GM19238 (cell line): ENCODE measurements at regions not wholly inside any gene's neighbourhood (a gene's known extent, or its start where the extent isn't known, plus 50 kb on each side); places are given as distances from the start of the nearest gene placed in this dataset.

ENCODE experiments used
- DNase-seq: peaks from one replicate; pipeline ENCODE4 v3.0.0; 2011; ENCODE audit warnings: low spot score; ENCODE audit not compliant: insufficient read length

GRCh38 chr5:92519811-92520632, 1061.0 kb downstream of the NR2F1-AS1 start:
- DNase-seq, result no peak

DNA sequence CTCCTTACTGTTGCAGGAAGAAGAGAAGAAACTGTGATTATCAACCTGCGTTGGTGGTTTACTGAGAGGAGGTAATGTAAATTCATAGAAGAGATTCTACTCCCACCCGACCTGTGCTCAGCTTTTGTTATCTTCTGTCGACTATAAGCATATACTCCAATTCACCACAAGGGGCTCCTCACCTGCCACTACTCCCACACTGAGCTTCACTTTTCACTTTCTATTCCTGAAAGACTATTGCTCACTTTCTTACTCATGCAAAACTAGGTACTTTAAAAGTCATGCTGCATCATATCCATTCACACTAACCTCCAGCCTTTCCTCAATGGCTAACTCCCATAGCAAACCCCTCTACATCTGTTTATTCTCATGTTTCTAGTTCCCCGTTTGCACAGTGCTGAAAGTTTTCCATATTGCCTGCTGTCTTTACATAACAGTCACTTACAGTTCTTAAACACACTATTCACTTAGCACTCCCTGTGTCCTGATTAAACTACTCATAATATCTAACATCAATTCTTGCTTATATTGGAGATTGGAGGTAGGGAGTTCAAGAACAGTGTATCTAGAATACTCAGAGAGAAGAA, 1062.6 kb downstream of the NR2F1-AS1 start:
- DNase-seq, result peak; percentile 10

DNA sequence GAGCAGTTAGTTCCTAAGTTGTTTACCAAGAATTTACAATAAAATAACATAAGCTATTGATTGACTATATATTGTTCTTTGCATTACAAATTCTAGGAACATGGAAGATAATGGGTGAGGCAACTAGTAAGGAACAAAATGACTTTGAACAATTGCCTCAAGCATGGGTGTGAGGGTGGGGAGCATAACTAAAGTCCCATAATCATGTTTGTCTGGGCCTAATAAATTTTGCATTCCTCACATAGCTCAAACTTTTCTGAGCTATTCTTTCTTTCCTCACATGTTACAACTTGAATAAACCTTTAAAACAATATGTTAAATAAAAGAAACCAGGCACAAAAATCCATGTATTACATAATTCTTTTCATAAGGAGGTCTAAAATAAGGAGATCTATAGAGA, 1066.1 kb downstream of the NR2F1-AS1 start:
- DNase-seq, result no peak

DNA sequence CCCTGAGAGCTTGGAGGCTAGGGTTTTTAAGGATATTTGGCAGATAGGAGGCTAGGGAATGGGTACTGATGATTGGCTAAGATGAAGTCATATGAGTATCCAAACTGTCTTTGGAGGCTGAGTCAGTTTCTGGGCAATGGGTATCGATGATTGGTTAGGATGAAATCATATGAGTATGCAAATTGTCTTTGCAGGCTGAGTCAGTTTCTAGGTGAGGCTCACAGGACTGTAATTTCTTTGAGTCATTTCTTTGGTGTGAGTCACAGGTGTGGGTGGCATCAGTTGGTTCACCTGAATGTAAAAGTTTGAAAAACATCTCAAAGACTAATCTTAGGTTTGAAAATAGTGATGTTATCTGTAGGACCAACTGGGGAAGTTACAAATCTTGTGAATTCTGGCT, 1068.0 kb downstream of the NR2F1-AS1 start:
- no peak for DNase-seq

GRCh38 chr5:92508271-92508670, 1072.7 kb downstream of the NR2F1-AS1 start:
- DNase-seq, result no peak

GRCh38 chr5:92505925-92506324, 1075.1 kb downstream of the NR2F1-AS1 start:
- no peak for DNase-seq

GRCh38 chr5:92505145-92505544, 1075.9 kb downstream of the NR2F1-AS1 start:
- no peak for DNase-seq

DNA sequence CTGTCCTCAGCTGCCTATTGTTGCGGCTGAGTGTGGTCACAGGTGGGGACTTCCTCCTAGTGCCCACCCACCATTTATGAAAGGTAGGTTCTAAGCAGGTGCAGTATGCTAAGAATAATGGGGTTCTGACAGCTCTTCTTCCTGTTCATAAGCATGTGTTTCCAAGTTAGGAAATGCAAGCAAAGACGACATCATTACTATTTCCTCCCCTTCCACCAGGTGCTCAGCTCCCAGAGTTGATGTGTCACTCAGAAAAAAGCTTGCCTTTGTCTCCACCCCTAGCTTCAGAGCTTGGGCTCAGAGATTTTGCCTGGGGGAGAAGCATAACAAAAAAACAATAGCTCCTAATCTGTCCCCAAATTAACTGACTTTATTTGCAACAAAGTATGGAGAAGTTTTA, 1076.7 kb downstream of the NR2F1-AS1 start:
- no peak for DNase-seq

DNA sequence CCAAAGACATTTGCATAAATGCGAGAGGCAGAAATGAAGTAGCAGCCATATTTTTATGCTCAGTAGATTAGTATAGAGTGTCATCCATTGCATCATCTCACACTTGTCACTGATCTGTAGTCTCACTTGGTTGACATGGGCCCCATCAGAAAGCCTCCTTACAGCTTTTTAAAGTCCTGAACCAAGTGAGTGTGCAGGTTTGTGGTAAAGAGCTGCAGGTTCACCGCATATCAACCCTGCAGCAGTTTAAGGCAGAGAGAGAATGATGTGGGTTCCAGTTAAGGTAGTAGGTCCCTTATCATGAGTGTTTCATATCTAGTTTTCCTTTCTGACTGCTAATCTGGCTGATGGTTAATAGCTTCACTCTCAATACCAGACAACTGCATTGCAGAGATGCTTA, 1080.3 kb downstream of the NR2F1-AS1 start:
- no peak for DNase-seq

- DNase-seq, result no peak
Observed at GRCh38 chr5:92496545-92496944, 1084.5 kb downstream of the NR2F1-AS1 start.

DNA sequence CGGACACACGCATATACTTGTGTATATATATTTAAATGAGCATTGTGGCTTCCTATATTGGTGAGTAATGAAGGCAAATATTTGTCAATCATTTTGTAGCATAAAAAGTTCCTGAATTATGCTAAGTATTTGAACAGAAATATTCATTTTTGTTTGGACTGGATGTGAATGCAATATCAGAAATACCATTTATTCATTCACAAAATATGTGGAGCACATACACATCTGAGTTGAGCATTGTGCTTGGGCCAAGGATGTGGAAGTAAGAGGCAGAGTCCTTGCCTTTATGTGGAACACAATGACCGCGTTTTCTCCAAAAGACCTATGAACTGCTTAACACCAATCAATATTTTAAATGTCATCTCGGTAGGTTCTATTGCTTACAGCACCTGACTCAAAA, 1086.5 kb downstream of the NR2F1-AS1 start:
- DNase-seq, result no peak

GRCh38 chr5:92492908-92493307, 1088.1 kb downstream of the NR2F1-AS1 start:
- DNase-seq, result no peak

DNA sequence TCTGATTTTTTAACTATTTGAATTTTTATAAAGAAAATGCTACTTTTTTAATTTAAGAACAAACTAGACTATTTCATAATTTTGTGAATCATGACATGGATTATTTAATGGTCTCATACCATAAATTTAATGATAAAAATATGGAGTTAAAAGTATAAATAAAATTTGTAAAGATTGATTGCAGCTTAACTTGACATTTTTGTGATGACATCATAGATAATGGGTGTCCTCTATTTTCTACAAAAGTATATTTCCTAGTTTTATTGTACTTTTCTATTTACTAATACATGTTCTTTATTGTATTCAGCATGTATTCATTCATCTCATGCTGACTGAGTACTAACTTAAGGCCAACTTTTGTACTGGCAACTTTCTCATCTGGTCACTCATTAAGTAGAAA, 1096.5 kb downstream of the NR2F1-AS1 start:
- no peak for DNase-seq

DNA sequence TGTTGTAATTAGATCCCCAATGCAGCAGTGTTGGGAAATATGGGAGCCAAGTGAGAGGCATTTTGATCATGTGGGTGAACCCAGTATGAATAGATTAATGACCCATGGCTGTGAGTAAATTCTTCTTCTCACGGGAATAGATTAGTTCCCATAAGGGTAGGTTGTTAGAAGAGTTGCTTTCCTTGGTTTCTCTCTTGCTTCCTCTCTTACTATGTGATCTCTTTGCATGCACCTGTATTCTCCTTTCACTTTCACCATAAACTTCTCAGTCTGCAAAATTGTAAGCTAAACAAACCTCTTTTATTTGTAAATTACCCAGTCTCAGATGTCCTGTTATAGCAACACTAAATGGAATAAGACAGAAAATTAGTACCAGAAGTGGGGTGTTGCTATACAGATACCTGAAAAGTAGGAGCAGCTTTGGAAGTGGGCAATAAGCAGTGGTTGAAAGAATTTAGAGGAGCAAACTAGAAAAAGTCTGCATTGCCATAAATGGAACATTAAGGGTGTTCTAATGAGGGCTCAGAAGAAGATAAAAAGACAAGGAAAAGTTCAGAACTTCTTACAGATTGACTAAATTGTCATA, 1090.0 kb upstream of the ARRDC3 start:
- DNase-seq, result no peak

DNA sequence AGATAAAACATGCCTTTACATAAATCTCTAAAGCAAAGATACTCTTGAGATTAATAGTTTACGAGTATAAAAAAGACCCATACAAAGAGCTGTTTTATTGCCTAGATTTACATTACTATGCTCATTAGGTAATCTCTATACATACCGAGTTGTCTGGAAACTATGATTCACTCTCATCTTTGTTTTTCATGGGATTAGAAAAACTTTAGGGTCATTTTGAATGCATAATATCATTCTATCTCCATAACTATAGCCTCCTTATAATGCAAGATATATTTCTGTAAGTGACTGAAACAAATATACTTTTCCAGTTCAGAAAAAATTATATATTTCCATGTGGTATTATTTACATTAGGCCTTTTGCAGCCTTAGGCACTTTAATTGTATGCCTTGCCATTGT, 1088.7 kb upstream of the ARRDC3 start:
- DNase-seq, result no peak

- no peak for DNase-seq
Observed at GRCh38 chr5:92470770-92471169, 1087.7 kb upstream of the ARRDC3 start.

GRCh38 chr5:92468295-92468694, 1085.2 kb upstream of the ARRDC3 start:
- DNase-seq, result no peak

GRCh38 chr5:92467695-92468094, 1084.6 kb upstream of the ARRDC3 start:
- no peak for DNase-seq

- DNase-seq, result no peak
Observed at GRCh38 chr5:92460505-92460904, 1077.4 kb upstream of the ARRDC3 start.

DNA sequence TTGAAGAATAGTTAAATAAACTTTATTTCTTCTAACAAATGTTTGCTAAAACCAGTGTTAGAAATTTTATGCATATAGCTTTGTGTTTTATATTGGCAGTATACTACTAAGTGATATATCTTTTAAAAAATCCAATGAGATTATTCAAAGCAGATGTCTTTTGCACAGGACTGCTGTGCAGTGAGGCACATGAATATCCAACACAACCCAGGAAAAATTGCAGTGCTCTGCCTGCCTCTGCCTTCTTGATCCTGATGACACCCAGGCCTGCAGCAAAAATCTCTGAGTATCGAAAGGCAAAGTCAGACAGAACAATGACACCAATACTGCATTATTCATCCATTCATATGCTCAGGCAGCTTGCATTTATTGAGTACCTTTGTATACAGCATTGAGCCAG, 1076.5 kb upstream of the ARRDC3 start:
- DNase-seq, result no peak

DNA sequence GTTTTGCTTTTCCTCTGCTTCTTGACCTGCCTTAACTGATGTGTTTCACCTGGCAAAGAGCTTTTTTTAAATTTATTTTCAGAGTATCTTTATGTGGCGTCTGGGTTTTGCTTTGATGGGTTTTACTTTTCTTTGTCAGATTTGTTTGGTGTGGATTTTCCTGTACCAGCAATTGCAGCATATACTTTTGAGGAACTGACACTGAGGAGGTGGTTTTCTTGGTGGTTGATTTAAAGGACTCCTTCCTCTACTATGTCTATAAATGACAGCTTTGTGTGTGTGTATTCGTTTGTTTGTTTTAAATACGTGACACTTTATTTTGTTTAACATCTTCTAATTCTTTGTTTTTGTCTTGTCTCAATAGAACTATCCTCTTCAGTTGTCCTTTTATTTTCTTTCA, 1071.9 kb upstream of the ARRDC3 start:
- no peak for DNase-seq

- DNase-seq, result no peak
Observed at GRCh38 chr5:92444888-92445287, 1061.8 kb upstream of the ARRDC3 start.

- DNase-seq, result no peak
Observed at GRCh38 chr5:92435781-92436180, 1052.7 kb upstream of the ARRDC3 start.
